ENCODE measurements at regions not wholly inside any gene's neighbourhood (a gene's known extent, or its start where the extent isn't known, plus 50 kb on each side); places are given as distances from the start of the nearest gene placed in this dataset.

DNA sequence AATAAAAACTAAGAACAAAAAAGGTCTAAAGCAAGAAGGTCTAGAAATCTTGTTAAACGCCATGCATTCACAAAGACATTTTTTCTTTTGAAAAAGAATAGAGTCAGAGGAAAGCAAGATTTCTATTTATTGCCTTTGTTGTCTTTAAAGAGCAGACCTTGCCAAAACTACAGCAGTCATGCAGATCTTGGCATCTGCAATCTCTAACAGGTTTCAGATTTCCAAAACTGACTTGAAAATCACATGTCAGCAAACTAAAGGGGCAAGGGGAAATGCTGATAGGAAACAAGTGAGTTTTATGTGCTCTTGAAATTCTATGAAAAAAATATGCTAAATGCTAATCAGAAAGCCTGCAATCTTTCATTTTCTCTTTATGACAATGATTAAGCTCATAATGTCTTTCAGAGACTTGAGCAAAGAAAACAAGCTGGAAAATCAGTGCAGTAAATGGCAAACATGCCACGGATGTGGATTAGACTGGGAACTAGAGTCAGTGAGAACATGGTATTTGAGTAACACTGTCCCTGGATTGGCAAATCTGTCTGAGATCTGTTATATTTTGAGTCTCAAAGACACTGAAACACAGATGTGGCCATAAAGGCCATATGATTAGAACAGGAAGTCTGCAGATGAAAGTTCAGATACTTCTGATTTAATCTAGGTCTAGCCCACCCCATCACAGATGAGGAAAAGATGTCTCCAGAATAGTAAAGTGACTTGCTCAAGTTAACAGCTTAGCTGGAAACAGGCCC lies 361.4 kb upstream of the RPS23 start:
- Histone ChIP-seq H3K4me1 (replicated peaks in 1 of 4; ENCODE audit: control insufficient read depth in 3 of 4, insufficient read depth in 4 of 4, low read length in 3 of 4) (peaks cover 0 to 6% (median 3%) of the 10 kb centered on the region in 4 experiments; a peak in 4 of 7 replicates), H2BK5ac (ENCODE audit: low read depth, low read length) (no peak overlapping the region), H2AK5ac (ENCODE audit: low read depth, low read length) (no peak overlapping the region), H4K8ac (ENCODE audit: extremely low read depth, insufficient read depth, low read length) (no peak overlapping the region), H4K5ac (ENCODE audit: insufficient read length, low read depth, low read length) (no peak overlapping the region), H3K4ac (replicated peaks; ENCODE audit: insufficient read length, low read depth, low read length) (no peak overlapping the region), H3K23me2 (ENCODE audit: low read depth, low read length) (no peaks in the 10 kb centered on the region), H3K27ac (ENCODE audit: low read depth, low read length) (no peak overlapping the region), H3K14ac (ENCODE audit: insufficient read length) (no peak overlapping the region), H3K4me3 (ENCODE audit: extremely low read depth in 1 of 4, insufficient read depth in 2 of 4, low read depth in 3 of 4, low read length in 4 of 4) (no peak overlapping the region), H4K20me1 (replicated peaks in 1 of 2; ENCODE audit: control insufficient read depth in 1 of 2, insufficient read depth in 2 of 2, low read length in 2 of 2) (no peaks in the 10 kb centered on the region), H2BK20ac (ENCODE audit: low read length) (no peak overlapping the region), H3K9me3 (ENCODE audit: insufficient read depth in 2 of 2, low read depth in 1 of 2, low read length in 1 of 2) (no peaks in the 10 kb centered on the region), H3K4me2 (ENCODE audit: insufficient read depth in 1 of 2, low read depth in 2 of 2, low read length in 2 of 2) (no peak overlapping the region; a peak in 1 of 4 replicates), H3K9ac (replicated peaks in 1 of 4; ENCODE audit: extremely low read depth in 1 of 4, low read depth in 3 of 4, low read length in 3 of 4) (no peak overlapping the region), H2AFZ (ENCODE audit: low read length) (no peak overlapping the region), H3K79me2 (ENCODE audit: control insufficient read depth in 1 of 2, insufficient read depth in 2 of 2, low read length in 2 of 2) (no peaks in the 10 kb centered on the region), H2BK15ac (ENCODE audit: low read length) (no peak overlapping the region), H3K18ac (ENCODE audit: extremely low read depth, low read length) (no peak overlapping the region), H2BK12ac (ENCODE audit: low read depth, low read length) (no peak overlapping the region), H2BK120ac (replicated peaks; ENCODE audit: low read depth, low read length) (no peak overlapping the region), H3K23ac (ENCODE audit: insufficient read length) (no peak overlapping the region), H3K79me1 (ENCODE audit: low read depth, low read length) (no peaks in the 10 kb centered on the region), H3K36me3 (ENCODE audit: control insufficient read depth in 2 of 4, insufficient read depth in 4 of 4, low read length in 3 of 4) (no peaks in the 10 kb centered on the region), H3K27me3 (replicated peaks in 1 of 4; ENCODE audit: control insufficient read depth in 3 of 4, extremely low read depth in 1 of 4, insufficient read depth in 3 of 4, low read length in 3 of 4) (no peaks in the 10 kb centered on the region), H3K56ac (replicated peaks; ENCODE audit: insufficient read length, low read depth, low read length) (no peak overlapping the region), H4K91ac (replicated peaks; ENCODE audit: insufficient read length, low read length) (no peak overlapping the region)
- DNase-seq (ENCODE audit: low read depth in 1 of 2, low spot score in 2 of 2) (no peak), FAIRE-seq (no peak)
- 78% methylated on average over 2 of the region's 2 CpGs; no CpG with 5 or more reads in 1 of the 2 experiments for WGBS, 2 experiments (ENCODE audit: extremely low coverage in 1 of 2, insufficient coverage in 1 of 2, insufficient read length in 1 of 2, insufficient replicate concordance in 2 of 2, low coverage in 1 of 2, low lambda C conversion rate in 2 of 2, missing lambda C conversion rate in 1 of 2)
- POLR2A ChIA-PET (ENCODE audit: partially characterized antibody), result no interaction called here
- CTCF ChIA-PET (ENCODE audit: partially characterized antibody), result interaction anchor here (0.7 to 1.3 kb wide), 2 partner anchors 46 to 289 kb away, joined by 3 to 4 read pairs; no protein-coding TSS in a partner anchor
- TF ChIP-seq POLR2A (IDR thresholded peaks at IDR 0.05; ENCODE audit: control extremely low read depth in 1 of 2, low read depth in 2 of 2, low read length in 2 of 2) (no peak), SIN3A (conservative IDR thresholded peaks at IDR 0.05 in 1 of 2, IDR thresholded peaks at IDR 0.05 in 1 of 2; ENCODE audit: low read depth in 1 of 2, low read length in 2 of 2) (no peak), POU5F1 (IDR thresholded peaks at IDR 0.05; ENCODE audit: low read depth, low read length) (no peak), SRF (IDR thresholded peaks at IDR 0.05; ENCODE audit: low read depth, low read length) (no peak), GTF2F1 (IDR thresholded peaks at IDR 0.05; ENCODE audit: borderline replicate concordance, low read depth, low read length) (no peak), EGR1 (IDR thresholded peaks at IDR 0.05; ENCODE audit: borderline replicate concordance, low read depth, low read length) (no peak), JUND (IDR thresholded peaks at IDR 0.05; ENCODE audit: low read length) (no peak), CTBP2 (IDR thresholded peaks at IDR 0.05; ENCODE audit: borderline replicate concordance, insufficient read depth, insufficient read length, low read length) (no peak), SIX5 (IDR thresholded peaks at IDR 0.05; ENCODE audit: low read depth, low read length) (no peak), CTCF (IDR thresholded peaks at IDR 0.05; ENCODE audit: control extremely low read depth in 1 of 3, insufficient read depth in 1 of 3, low read depth in 1 of 3, low read length in 3 of 3) (no peak), CREB1 (IDR thresholded peaks at IDR 0.05) (no peak)

All from H1 (cell line).